AG04450 (cell line): ENCODE measurements at regions not wholly inside any gene's neighbourhood (a gene's known extent, or its start where the extent isn't known, plus 50 kb on each side); places are given as distances from the start of the nearest gene placed in this dataset.

Source experiments
- CTCF ChIA-PET: fragments of 300-600, 350-600 bp; formaldehyde crosslinking; extraction: SDS; loops from one replicate; lab custom pipeline; 2022; ENCODE audit warnings: antibody characterized with exemption, inconsistent platforms; lab: Charles Lee
- POLR2A ChIA-PET: fragments of 350-600 bp; formaldehyde crosslinking; extraction: SDS; loops from one replicate; lab custom pipeline; 2021; ENCODE audit warnings: antibody characterized with exemption, inconsistent platforms; lab: Yijun Ruan, JAX
- DNase-seq: peaks from one replicate; pipeline ENCODE4 v3.0.0-alpha.2; 2011; ENCODE audit warnings: low read depth, low spot score
- H3K27ac ChIP-seq: one replicate; pipeline ENCODE4 v1.5.1; 2012; ENCODE audit warnings: low read depth, low read length, control low read depth
- H3K27me3 ChIP-seq: one replicate; pipeline ENCODE4 v1.6.0; 2012; ENCODE audit warnings: low read length; ENCODE audit not compliant: control insufficient read depth, insufficient read depth
- H3K4me3 ChIP-seq: 2 replicates; pipeline ENCODE4 v1.5.1; 2011; ENCODE audit warnings: mild to moderate bottlenecking, low read depth, low read length, control low read depth
- H3K9me3 ChIP-seq: 2 replicates; pipeline ENCODE4 v1.5.1; 2012; ENCODE audit warnings: low read length; ENCODE audit not compliant: control insufficient read depth, insufficient read depth
- TF ChIP-seq, protein P1 (sequence below): IDR thresholded peaks from 2 replicates; pipeline ENCODE4 v1.5.1; 2011; ENCODE audit warnings: low read depth, low read length, control low read depth, inconsistent platforms

DNA sequence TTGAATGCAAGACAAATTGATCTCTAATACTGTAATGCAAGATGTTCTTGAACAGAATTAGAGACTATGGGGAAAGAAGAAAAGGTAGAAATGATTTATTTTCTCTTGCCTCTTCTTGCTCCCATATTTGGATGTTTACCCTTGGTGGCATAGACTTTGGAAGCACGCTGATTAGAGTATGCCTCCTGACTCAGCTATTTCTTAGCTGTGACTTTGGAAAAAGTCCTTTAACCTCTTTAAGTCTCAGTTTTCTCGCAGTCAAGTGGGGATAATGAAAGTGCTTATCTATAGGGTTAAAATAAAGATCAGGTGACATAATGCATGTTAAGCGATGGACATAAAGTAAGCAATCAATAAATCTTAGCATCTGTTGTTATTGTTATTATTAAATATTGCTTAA, 545.5 kb downstream of the GLUD2 start:
- ChIA-PET CTCF (no interaction called here), POLR2A (no interaction called here)
- TF ChIP-seq, protein P1, sequence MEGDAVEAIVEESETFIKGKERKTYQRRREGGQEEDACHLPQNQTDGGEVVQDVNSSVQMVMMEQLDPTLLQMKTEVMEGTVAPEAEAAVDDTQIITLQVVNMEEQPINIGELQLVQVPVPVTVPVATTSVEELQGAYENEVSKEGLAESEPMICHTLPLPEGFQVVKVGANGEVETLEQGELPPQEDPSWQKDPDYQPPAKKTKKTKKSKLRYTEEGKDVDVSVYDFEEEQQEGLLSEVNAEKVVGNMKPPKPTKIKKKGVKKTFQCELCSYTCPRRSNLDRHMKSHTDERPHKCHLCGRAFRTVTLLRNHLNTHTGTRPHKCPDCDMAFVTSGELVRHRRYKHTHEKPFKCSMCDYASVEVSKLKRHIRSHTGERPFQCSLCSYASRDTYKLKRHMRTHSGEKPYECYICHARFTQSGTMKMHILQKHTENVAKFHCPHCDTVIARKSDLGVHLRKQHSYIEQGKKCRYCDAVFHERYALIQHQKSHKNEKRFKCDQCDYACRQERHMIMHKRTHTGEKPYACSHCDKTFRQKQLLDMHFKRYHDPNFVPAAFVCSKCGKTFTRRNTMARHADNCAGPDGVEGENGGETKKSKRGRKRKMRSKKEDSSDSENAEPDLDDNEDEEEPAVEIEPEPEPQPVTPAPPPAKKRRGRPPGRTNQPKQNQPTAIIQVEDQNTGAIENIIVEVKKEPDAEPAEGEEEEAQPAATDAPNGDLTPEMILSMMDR: no peak
- no peak for DNase-seq
- Histone ChIP-seq H3K9me3 (no peaks in the 10 kb centered on the region; the same call in 1 of the 2 replicates), H3K4me3 (no peak overlapping the region), H3K27me3 (no peaks in the 10 kb centered on the region), H3K27ac (no peak overlapping the region)

DNA sequence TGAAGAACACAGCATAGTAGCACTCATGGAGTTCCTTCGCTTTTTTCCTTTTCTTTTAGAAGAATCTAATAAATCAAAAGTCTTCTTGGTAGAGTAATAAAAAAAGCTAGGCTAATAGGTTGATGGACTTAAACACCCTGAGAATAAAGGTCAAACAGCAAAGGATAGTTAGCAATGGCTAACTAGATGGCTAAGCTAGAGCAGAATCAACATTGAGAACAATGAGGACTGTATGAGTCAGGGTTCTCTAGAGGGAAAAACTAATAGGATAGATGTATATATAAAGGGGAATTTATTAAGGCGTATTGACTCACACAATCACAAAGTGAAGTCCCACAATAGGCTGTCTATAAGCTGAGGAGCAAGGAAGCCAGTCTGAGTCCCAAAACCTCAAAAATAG, 550.9 kb downstream of the GLUD2 start:
- POLR2A ChIA-PET: no interaction called here
- DNase-seq: no peak
- TF ChIP-seq, protein P1: no peak

DNA sequence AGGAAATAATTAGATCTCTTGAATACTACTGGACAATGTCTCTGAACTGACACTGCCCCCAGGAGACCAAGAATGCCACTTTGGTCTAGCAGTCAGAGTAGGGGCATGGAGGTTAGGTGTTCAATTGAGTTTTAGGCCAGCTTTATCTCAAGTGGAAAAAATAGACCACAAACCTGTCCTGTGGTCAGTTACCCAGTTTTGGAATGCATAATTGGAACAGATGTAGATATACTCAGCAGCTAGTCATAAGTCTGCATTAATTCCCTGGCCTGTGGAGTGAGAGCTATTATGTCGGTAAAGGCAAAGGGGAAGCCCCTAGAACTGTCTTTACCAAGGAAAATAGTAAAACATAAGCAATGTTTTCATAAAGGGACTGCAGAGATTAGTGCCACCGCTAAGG, 587.7 kb downstream of the GLUD2 start:
- H3K27me3 ChIP-seq: no peaks in the 10 kb centered on the region
- TF ChIP-seq, protein P1: no peak
- CTCF ChIA-PET: interaction anchor here (1.1 kb wide), 1 partner anchor 19 kb away, joined by 3 read pairs; no protein-coding TSS in a partner anchor
- no peak for DNase-seq
- H3K9me3 ChIP-seq: no peaks in the 10 kb centered on the region
- POLR2A ChIA-PET: no interaction called here
- H3K4me3 ChIP-seq: no peak overlapping the region
- no peak overlapping the region for H3K27ac ChIP-seq

More for the DNA sequence above, 550.9 kb downstream of the GLUD2 start:
- CTCF ChIA-PET: no interaction called here
- H3K27ac ChIP-seq: no peak overlapping the region
- no peaks in the 10 kb centered on the region; the same call in 1 of the 2 replicates for H3K9me3 ChIP-seq
- no peak overlapping the region for H3K4me3 ChIP-seq
- no peaks in the 10 kb centered on the region for H3K27me3 ChIP-seq

DNA sequence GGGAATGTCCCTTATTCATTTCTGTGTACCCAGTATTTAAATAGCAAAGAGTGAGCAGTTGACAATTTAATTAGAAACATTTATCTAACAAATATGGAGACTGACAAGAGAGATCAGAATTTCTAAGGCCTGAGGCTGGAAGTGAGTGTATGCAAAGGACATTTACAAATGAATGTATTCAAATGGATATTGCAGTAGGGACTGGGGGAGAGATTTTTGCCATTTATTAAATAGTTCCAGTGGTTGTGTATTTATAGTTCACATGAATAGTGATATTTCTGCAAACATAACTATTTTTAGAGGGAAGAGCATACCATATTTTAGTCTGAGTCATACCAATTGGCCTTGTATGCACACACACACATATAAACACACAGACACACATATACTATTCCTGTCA, 592.4 kb downstream of the GLUD2 start:
- Histone ChIP-seq H3K4me3 (no peak overlapping the region), H3K27ac (no peak overlapping the region), H3K27me3 (no peaks in the 10 kb centered on the region), H3K9me3 (no peaks in the 10 kb centered on the region)
- no peak for DNase-seq
- CTCF ChIA-PET: no interaction called here
- TF ChIP-seq, protein P1: no peak
- POLR2A ChIA-PET: no interaction called here

DNA sequence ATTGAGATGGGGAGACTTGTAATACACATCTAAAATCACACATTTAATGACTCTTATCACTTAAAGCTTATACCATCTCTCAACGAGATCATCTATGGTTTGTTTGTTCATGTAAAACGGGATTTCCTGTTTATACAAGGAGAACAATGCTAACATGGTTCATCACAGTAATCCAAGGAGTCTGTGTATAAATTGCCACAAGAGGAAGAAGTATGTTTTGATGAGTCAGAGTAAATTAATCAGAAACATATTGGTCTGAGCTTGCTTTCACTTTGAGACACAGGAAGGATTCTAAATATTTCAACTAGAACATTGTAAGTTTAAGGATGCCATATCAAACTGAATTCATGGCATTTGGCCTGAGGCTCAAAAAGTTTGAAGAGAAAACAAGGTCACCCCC, 594.1 kb downstream of the GLUD2 start:
- DNase-seq: no peak

More for the DNA sequence above, 594.1 kb downstream of the GLUD2 start:
- ChIA-PET POLR2A (no interaction called here), CTCF (no interaction called here)
- TF ChIP-seq, protein P1: no peak
- Histone ChIP-seq H3K27ac (no peak overlapping the region), H3K27me3 (no peaks in the 10 kb centered on the region), H3K4me3 (no peak overlapping the region), H3K9me3 (no peaks in the 10 kb centered on the region)
